Stimulated activated CD4-positive, alpha-beta T cell treated with anti-CD3 and anti-CD28 coated beads, Interleukin-15, amount 100 ng/mL, for 1 hour (primary cell): ENCODE measurements at regions not wholly inside any gene's neighbourhood (a gene's known extent, or its start where the extent isn't known, plus 50 kb on each side); places are given as distances from the start of the nearest gene placed in this dataset.

Source experiments
- DNase-seq, 2 donors: peaks; one replicate each; pipeline ENCODE4 v3.0.0-alpha.2; 2020; ENCODE audit warnings: low read depth in 1 of 2, low spot score in 1 of 2

- DNase-seq, result no peak
Measured at GRCh38 chr4:121227341-121227792, 63.2 kb upstream of the TNIP3 start.

- DNase-seq, result no peak
Measured at GRCh38 chr4:121226362-121226761, 62.2 kb upstream of the TNIP3 start.

- no peak for DNase-seq
Measured at GRCh38 chr4:121221608-121222007, 57.5 kb upstream of the TNIP3 start.

- no peak for DNase-seq
Measured at GRCh38 chr4:121221201-121221600, 57.1 kb upstream of the TNIP3 start.

GRCh38 chr4:121220698-121221097 lies 56.6 kb upstream of the TNIP3 start:
- DNase-seq, result no peak

GRCh38 chr4:121219227-121219626 lies 55.1 kb upstream of the TNIP3 start:
- no peak for DNase-seq

GRCh38 chr4:121217351-121217750 lies 53.2 kb upstream of the TNIP3 start:
- no peak for DNase-seq

GRCh38 chr4:121216461-121216860 lies 52.3 kb upstream of the TNIP3 start:
- no peak for DNase-seq

- no peak for DNase-seq
Measured at GRCh38 chr4:121213940-121214339, 49.8 kb upstream of the TNIP3 start.
